Right lobe of liver (tissue), 6 donors: ENCODE measurements at regions not wholly inside any gene's neighbourhood (a gene's known extent, or its start where the extent isn't known, plus 50 kb on each side); places are given as distances from the start of the nearest gene placed in this dataset.
A peak's percentile ranks its signal among the peaks of the same experiment; 100 is the strongest.

Source experiments
- ATAC-seq, 4 donors: fragments of 200-7000 bp; cut with Tn5 transposase; one replicate each; pipeline ENCODE4 v1.9.1; 2020; ENCODE audit warnings: mild to moderate bottlenecking in 4 of 4, moderate library complexity in 4 of 4
- DNase-seq, 3 donors: peaks; one replicate each; pipeline ENCODE4 v3.0.0-alpha.2; 2020
- H3K27ac ChIP-seq, 3 donors: fragments of 200-600 bp; one replicate each; pipeline ENCODE4 v1.8.0; 2022
- H3K27me3 ChIP-seq, 2 donors: fragments of 200-600 bp; one replicate each; pipeline ENCODE4 v1.8.0; 2022
- H3K36me3 ChIP-seq, 4 donors: fragments of 200-600 bp; sonication (generic) in 1 of 4; one replicate each; pipeline versions ENCODE4 v1.5.1 to v1.8.0; 2017 to 2022; ENCODE audit warnings: control low read depth in 1 of 4
- H3K4me1 ChIP-seq, 4 donors: fragments of 200-600 bp; sonication (generic) in 1 of 4; one replicate each; pipeline versions ENCODE4 v1.5.1 to v1.8.0; 2017 to 2022; ENCODE audit warnings: control low read depth in 1 of 4
- H3K4me3 ChIP-seq, 3 donors: fragments of 200-600 bp; one replicate each; pipeline ENCODE4 v1.8.0; 2022
- H3K9me3 ChIP-seq, 4 donors: fragments of 200-600 bp; sonication (generic) in 1 of 4; one replicate each; pipeline versions ENCODE4 v1.5.1 to v1.8.0; 2017 to 2022; ENCODE audit warnings: control low read depth in 1 of 4
- CTCF ChIP-seq, 4 donors: fragments of 200-600 bp in 3 of 4; fragments of 450-650 bp in 1 of 4; IDR thresholded peaks; one replicate each; pipeline versions ENCODE4 v1.5.1 to v1.8.0; 2016 to 2022; ENCODE audit warnings: antibody characterized with exemption in 4 of 4, mild to moderate bottlenecking in 2 of 4
- POLR2A ChIP-seq: fragments of 450-650 bp; IDR thresholded peaks from one replicate; pipeline ENCODE4 v1.6.1; 2017; ENCODE audit warnings: antibody characterized with exemption, mild to moderate bottlenecking
- WGBS: methylation state at CpG from one replicate; pipeline ENCODE4 v1.1.6; 2018; ENCODE audit warnings: low coverage, low lambda C conversion rate; ENCODE audit not compliant: insufficient coverage; ENCODE audit errors: missing lambda C conversion rate; 5-methylcytosine and 5-hydroxymethylcytosine counted together
- intact Hi-C, 2 donors: fragments of 100-400 bp; cut with DNase I; formaldehyde crosslinking; loops; one replicate each; pipeline versions ENCODE4 v1.11.2 to v1.14.1; 2022
- donor health status: DM: no; HTN: yes; CAD: no.
- donor health status: DM: no; HTN: no; CAD: no.
- donor health status: DM: no; HTN: no; CAD: no.
- donor health status: DM: no; HTN: yes; CAD: no.
- donor health status: DM: no; HTN: yes; CAD: no.

GRCh38 chr14:38329246-38329645 is 73.4 kb upstream of the CLEC14A start:
- DNase-seq (no peak), ATAC-seq (no peak)
- H3K9me3 ChIP-seq: no peaks in the 10 kb centered on the region
- H3K27me3 ChIP-seq: no peaks in the 10 kb centered on the region
- no peak overlapping the region for H3K4me3 ChIP-seq
- no peak overlapping the region for H3K27ac ChIP-seq
- 14% methylated on average over 1 of the region's 1 CpG for WGBS
- H3K36me3 ChIP-seq: no peaks in the 10 kb centered on the region
- intact Hi-C loops: no loop called here
- H3K4me1 ChIP-seq: no peaks in the 10 kb centered on the region
- TF ChIP-seq CTCF (IDR thresholded peaks at IDR 0.05) (no peak), POLR2A (no peak)

GRCh38 chr14:38316922-38317321 is 61.0 kb upstream of the CLEC14A start:
- Histone ChIP-seq H3K27me3 (no peaks in the 10 kb centered on the region), H3K4me3 (no peak overlapping the region), H3K27ac (no peak overlapping the region), H3K9me3 (no peaks in the 10 kb centered on the region), H3K36me3 (no peaks in the 10 kb centered on the region), H3K4me1 (no peaks in the 10 kb centered on the region)
- 43% methylated on average over 3 of the region's 3 CpGs for WGBS
- ATAC-seq: no peak
- TF ChIP-seq CTCF (IDR thresholded peaks at IDR 0.05) (no peak), POLR2A (no peak)
- DNase-seq: no peak
- intact Hi-C loops: no loop called here

GRCh38 chr14:38311655-38312054 is 55.8 kb upstream of the CLEC14A start:
- intact Hi-C loops: no loop called here
- H3K27ac ChIP-seq: no peak overlapping the region
- no peak overlapping the region for H3K4me3 ChIP-seq
- no peaks in the 10 kb centered on the region for H3K36me3 ChIP-seq
- no peaks in the 10 kb centered on the region for H3K27me3 ChIP-seq
- no peaks in the 10 kb centered on the region for H3K4me1 ChIP-seq
- no peak for DNase-seq
- ATAC-seq: no peak
- H3K9me3 ChIP-seq: no peaks in the 10 kb centered on the region
- TF ChIP-seq CTCF (IDR thresholded peaks at IDR 0.05) (no peak), POLR2A (no peak)

GRCh38 chr14:38310420-38310995 is 54.6 kb upstream of the CLEC14A start:
- Histone ChIP-seq H3K4me1 (no peaks in the 10 kb centered on the region), H3K27ac (no peak overlapping the region), H3K9me3 (no peaks in the 10 kb centered on the region), H3K36me3 (no peaks in the 10 kb centered on the region), H3K4me3 (no peak overlapping the region), H3K27me3 (no peaks in the 10 kb centered on the region)
- 28% methylated on average over 3 of the region's 3 CpGs for WGBS
- DNase-seq (no peak), ATAC-seq (peak in 1 of 4 donors; percentile 25)
- no peak for TF ChIP-seq CTCF (IDR thresholded peaks at IDR 0.05)
- TF ChIP-seq POLR2A: no peak
- intact Hi-C loops: no loop called here
